Lung (tissue), 11 donors: ENCODE measurements at regions not wholly inside any gene's neighbourhood (a gene's known extent, or its start where the extent isn't known, plus 50 kb on each side); places are given as distances from the start of the nearest gene placed in this dataset.

ENCODE experiments used
- ATAC-seq: fragments of 200-7000 bp; cut with Tn5 transposase; one replicate; pipeline ENCODE4 v1.9.1; 2020; ENCODE audit warnings: moderate number of reproducible peaks; ENCODE audit not compliant: insufficient read depth, low FRiP score
- DNase-seq, 3 donors: peaks; one replicate each; pipeline ENCODE4 v3.0.0-alpha.2; 2013 to 2017
- H3K27ac ChIP-seq, 2 donors: one replicate each; pipeline ENCODE4 v1.5.1; 2013; ENCODE audit warnings: mild to moderate bottlenecking in 2 of 2, moderate library complexity in 2 of 2, control low read depth in 1 of 2, inconsistent platforms in 1 of 2, low read depth in 1 of 2, low read length in 1 of 2
- H3K27me3 ChIP-seq, 3 donors: one replicate each; pipeline ENCODE4 v1.5.1; 2013; ENCODE audit warnings: low read length in 2 of 3; ENCODE audit not compliant: control insufficient read depth in 3 of 3, insufficient read depth in 3 of 3
- H3K36me3 ChIP-seq, 4 donors: one replicate each; pipeline ENCODE4 v1.5.1; 2013; ENCODE audit warnings: low read length in 4 of 4, mild to moderate bottlenecking in 1 of 4, moderate library complexity in 1 of 4; ENCODE audit not compliant: control insufficient read depth in 4 of 4, insufficient read depth in 4 of 4
- H3K4me1 ChIP-seq, 5 donors: one replicate each; pipeline ENCODE4 v1.5.1; 2013; ENCODE audit warnings: low read length in 5 of 5, mild to moderate bottlenecking in 2 of 5, moderate library complexity in 1 of 5; ENCODE audit not compliant: control insufficient read depth in 5 of 5, insufficient read depth in 5 of 5
- H3K4me3 ChIP-seq: one replicate; pipeline ENCODE4 v1.5.1; 2013; ENCODE audit warnings: mild to moderate bottlenecking, control low read depth, moderate library complexity
- H3K9ac ChIP-seq, 2 donors: one replicate each; pipeline ENCODE4 v1.5.1; 2013; ENCODE audit warnings: low read length in 2 of 2, control low read depth in 1 of 2; ENCODE audit not compliant: insufficient read depth in 1 of 2
- H3K9me3 ChIP-seq, 4 donors: one replicate each; pipeline ENCODE4 v1.5.1; 2013; ENCODE audit warnings: low read length in 3 of 4, mild to moderate bottlenecking in 1 of 4, moderate library complexity in 1 of 4; ENCODE audit not compliant: control insufficient read depth in 4 of 4, insufficient read depth in 3 of 4
- WGBS, 2 donors: extraction: QIAGEN DNeasy Blood & Tissue Kit; methylation state at CpG; one replicate each; pipeline ENCODE4 v1.1.7; 2013; 5-methylcytosine and 5-hydroxymethylcytosine counted together
- TF ChIP-seq, protein P1 (sequence below): IDR thresholded peaks from 2 replicates; pipeline ENCODE4 v1.5.1; 2012; ENCODE audit warnings: mild to moderate bottlenecking; ENCODE audit errors: control extremely low read depth, extremely low read depth
- donor health status: control.
- donor health status: control.
- donor health status: Bipolar disorder and iron deficiency.
- donor health status: healthy.
- donor health status: DM: yes; HTN: yes; CAD: no.

DNA sequence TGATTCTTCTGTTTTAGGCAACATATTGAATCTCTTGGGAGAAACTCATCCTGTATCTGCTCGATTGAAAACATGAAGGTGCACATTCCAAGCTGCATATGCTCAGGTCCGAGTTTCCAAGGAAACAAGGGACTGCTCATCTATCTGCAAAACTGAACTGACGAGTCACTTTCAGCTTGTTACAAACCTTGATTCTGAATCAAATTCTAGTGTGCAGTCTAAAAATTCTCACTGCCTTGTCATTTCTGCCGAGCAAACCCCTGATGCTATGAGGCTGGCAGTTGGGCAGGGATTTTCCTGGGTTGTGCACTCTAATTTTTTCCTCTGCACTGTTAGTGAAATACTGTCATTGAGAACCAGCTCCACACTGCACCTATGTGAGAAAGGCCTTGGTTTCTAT, 101.3 kb upstream of the ETAA1 start:
- no peaks in the 10 kb centered on the region for H3K9me3 ChIP-seq
- 60 to 84% methylated on average over 4 of the region's 4 CpGs for WGBS, 2 donors

DNA sequence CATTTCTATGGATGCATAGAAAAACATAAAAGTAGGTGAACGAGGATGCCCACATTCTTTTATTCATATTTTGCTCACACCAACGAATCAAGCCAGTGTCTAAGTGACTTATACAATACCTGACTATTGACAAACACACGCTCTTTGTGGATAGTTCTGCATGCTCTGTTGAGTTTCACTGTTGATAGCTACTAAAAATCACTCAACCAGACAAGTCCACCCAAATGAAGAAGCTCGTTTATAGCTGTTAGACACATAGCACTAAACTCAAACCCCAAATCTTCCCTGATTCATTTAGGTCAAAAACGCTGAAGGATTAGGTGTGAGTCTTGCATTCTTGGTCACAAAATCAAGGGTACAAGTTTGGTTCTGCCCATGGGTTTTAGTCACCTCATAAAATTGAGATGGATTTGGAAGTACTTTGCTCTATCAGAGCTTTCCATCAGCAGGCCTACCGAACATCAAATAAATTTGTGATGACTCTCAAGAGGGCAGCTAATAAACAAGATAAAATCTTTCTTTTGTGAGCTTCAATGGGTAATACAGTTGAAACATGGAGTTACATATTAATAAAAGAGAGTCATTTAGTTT, 92.7 kb upstream of the ETAA1 start:
- DNase-seq, result no peak
- WGBS, 2 donors, result 87 to 90% methylated on average over 6 of the region's 6 CpGs
- peaks cover 0 to 13% (median 6%) of the 10 kb centered on the region in 5 donors for H3K4me1 ChIP-seq

More for the DNA sequence above, 101.3 kb upstream of the ETAA1 start:
- DNase-seq (no peak), ATAC-seq (no peak)
- peak overlapping the region in 1 of 2 donors; percentile 17 for H3K27ac ChIP-seq
- TF ChIP-seq, protein P1, sequence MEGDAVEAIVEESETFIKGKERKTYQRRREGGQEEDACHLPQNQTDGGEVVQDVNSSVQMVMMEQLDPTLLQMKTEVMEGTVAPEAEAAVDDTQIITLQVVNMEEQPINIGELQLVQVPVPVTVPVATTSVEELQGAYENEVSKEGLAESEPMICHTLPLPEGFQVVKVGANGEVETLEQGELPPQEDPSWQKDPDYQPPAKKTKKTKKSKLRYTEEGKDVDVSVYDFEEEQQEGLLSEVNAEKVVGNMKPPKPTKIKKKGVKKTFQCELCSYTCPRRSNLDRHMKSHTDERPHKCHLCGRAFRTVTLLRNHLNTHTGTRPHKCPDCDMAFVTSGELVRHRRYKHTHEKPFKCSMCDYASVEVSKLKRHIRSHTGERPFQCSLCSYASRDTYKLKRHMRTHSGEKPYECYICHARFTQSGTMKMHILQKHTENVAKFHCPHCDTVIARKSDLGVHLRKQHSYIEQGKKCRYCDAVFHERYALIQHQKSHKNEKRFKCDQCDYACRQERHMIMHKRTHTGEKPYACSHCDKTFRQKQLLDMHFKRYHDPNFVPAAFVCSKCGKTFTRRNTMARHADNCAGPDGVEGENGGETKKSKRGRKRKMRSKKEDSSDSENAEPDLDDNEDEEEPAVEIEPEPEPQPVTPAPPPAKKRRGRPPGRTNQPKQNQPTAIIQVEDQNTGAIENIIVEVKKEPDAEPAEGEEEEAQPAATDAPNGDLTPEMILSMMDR, result no peak
- H3K36me3 ChIP-seq, result no peaks in the 10 kb centered on the region
- no peak overlapping the region for H3K4me3 ChIP-seq
- no peaks in the 10 kb centered on the region for H3K27me3 ChIP-seq
- no peak overlapping the region for H3K9ac ChIP-seq
- peaks cover 0 to 3% (median 0%) of the 10 kb centered on the region in 5 donors for H3K4me1 ChIP-seq

DNA sequence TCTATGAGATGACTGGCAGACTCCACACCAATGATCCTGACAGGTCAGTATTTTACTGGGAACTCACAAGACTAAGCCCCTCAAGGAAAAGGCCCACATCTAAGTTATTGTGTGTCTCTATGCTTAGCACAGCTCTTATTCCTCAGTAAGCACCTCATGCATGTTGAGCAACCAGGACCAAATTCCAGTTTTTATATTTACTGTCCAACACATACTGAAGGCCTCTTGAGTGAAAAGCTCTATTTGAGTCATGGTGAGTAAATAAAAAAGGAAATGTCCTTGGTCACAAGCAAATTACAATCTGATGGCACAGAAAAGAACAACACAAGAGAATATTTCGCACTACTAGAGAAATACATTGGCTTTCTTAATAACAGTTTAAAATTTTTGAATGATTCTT, 87.9 kb upstream of the ETAA1 start:
- 64 to 76% methylated on average over 1 of the region's 1 CpG for WGBS, 2 donors
- Histone ChIP-seq H3K4me1 (peaks cover 0 to 50% (median 13%) of the 10 kb centered on the region in 5 donors), H3K9me3 (no peaks in the 10 kb centered on the region), H3K36me3 (no peaks in the 10 kb centered on the region), H3K4me3 (no peak overlapping the region), H3K9ac (no peak overlapping the region), H3K27ac (no peak overlapping the region), H3K27me3 (no peaks in the 10 kb centered on the region)
- DNase-seq (peak; percentile 83 to 97 (median 96)), ATAC-seq (peak; percentile 69)
- TF ChIP-seq, protein P1, result no peak

More for the DNA sequence above, 92.7 kb upstream of the ETAA1 start:
- Histone ChIP-seq H3K36me3 (no peaks in the 10 kb centered on the region), H3K27me3 (no peaks in the 10 kb centered on the region), H3K9me3 (no peaks in the 10 kb centered on the region), H3K4me3 (no peak overlapping the region), H3K9ac (no peak overlapping the region), H3K27ac (no peak overlapping the region)
- no peak for ATAC-seq
- TF ChIP-seq, protein P1, result no peak

DNA sequence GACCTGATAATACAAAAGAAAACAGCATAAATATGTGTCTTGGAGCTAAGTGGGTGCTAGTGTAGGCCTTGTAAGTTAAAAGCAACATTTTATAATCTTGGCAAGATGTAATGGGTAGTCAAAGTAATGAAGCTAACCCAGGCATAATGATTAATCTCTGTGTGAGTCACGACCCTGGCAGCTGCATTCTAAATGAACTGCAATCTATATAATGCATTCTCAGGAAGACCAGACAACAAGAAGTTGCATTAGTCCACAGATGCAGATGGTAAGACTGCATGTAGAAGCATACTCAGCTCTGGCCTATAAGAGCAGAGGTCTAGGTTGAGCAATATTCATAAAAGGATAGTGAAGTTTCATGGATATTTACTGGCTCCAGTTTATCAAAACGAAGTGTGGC, 85.6 kb upstream of the ETAA1 start:
- Histone ChIP-seq H3K36me3 (no peaks in the 10 kb centered on the region), H3K9ac (no peak overlapping the region), H3K4me3 (no peak overlapping the region), H3K27ac (no peak overlapping the region), H3K27me3 (no peaks in the 10 kb centered on the region), H3K4me1 (peaks cover 0 to 50% (median 13%) of the 10 kb centered on the region in 5 donors), H3K9me3 (no peaks in the 10 kb centered on the region)
- no peak for ATAC-seq
- DNase-seq, result peak; percentile 88 to 98 (median 97)
- TF ChIP-seq, protein P1, result no peak
- 53 to 56% methylated on average over 2 of the region's 2 CpGs for WGBS, 2 donors
